Middle frontal gyrus (tissue), 1 donor: ENCODE measurements at regions not wholly inside any gene's neighbourhood (a gene's known extent, or its start where the extent isn't known, plus 50 kb on each side); places are given as distances from the start of the nearest gene placed in this dataset.
A peak's percentile ranks its signal among the peaks of the same experiment; 100 is the strongest.

ENCODE experiments used
- DNase-seq: peaks from one replicate; pipeline ENCODE4 v3.0.0-alpha.2; 2015; ENCODE audit warnings: low spot score; ENCODE audit errors: extremely low spot score

- no peak for DNase-seq
These were observed 87.9 kb upstream of the MAMDC2 start for GRCh38 chr9:69955536-69956355.

- DNase-seq, result no peak
These were observed 81.8 kb upstream of the MAMDC2 start for GRCh38 chr9:69961843-69962242.

- DNase-seq, result no peak
These were observed 79.8 kb upstream of the MAMDC2 start for GRCh38 chr9:69963803-69964202.

- DNase-seq, result no peak
These were observed 79.2 kb upstream of the MAMDC2 start for GRCh38 chr9:69964446-69964845.

- DNase-seq, result no peak
These were observed 78.1 kb upstream of the MAMDC2 start for GRCh38 chr9:69965416-69966145.

- no peak for DNase-seq
These were observed 76.3 kb upstream of the MAMDC2 start for GRCh38 chr9:69967344-69967743.

- DNase-seq, result no peak
These were observed 73.6 kb upstream of the MAMDC2 start for GRCh38 chr9:69970001-69970533.

- DNase-seq, result peak; percentile 14
These were observed 71.8 kb upstream of the MAMDC2 start for GRCh38 chr9:69971643-69972449.

GRCh38 chr9:69975681-69976080 is 68.0 kb upstream of the MAMDC2 start:
- no peak for DNase-seq

- DNase-seq, result no peak
These were observed 67.5 kb upstream of the MAMDC2 start for GRCh38 chr9:69976152-69976551.

GRCh38 chr9:69980041-69980440 is 63.6 kb upstream of the MAMDC2 start:
- no peak for DNase-seq

- no peak for DNase-seq
These were observed 63.1 kb upstream of the MAMDC2 start for GRCh38 chr9:69980591-69980990.

GRCh38 chr9:69981686-69982445 is 61.8 kb upstream of the MAMDC2 start:
- DNase-seq, result no peak

- no peak for DNase-seq
These were observed 58.8 kb upstream of the MAMDC2 start for GRCh38 chr9:69984831-69985230.

GRCh38 chr9:69985971-69986370 is 57.7 kb upstream of the MAMDC2 start:
- DNase-seq, result no peak

- no peak for DNase-seq
These were observed 56.7 kb upstream of the MAMDC2 start for GRCh38 chr9:69986970-69987369.

GRCh38 chr9:69987457-69987856 is 56.2 kb upstream of the MAMDC2 start:
- DNase-seq, result no peak

- no peak for DNase-seq
These were observed 50.5 kb upstream of the MAMDC2 start for GRCh38 chr9:69993110-69993509.
